HEK293 (cell line): ENCODE measurements at regions not wholly inside any gene's neighbourhood (a gene's known extent, or its start where the extent isn't known, plus 50 kb on each side); places are given as distances from the start of the nearest gene placed in this dataset.

ENCODE experiments used
- CTCF ChIA-PET: fragments of 350-600 bp; formaldehyde crosslinking; extraction: SDS; loops from one replicate; lab custom pipeline; 2021; ENCODE audit warnings: antibody characterized with exemption; lab: Yijun Ruan, JAX
- POLR2A ChIA-PET: fragments of 300-600 bp; formaldehyde crosslinking; extraction: SDS; loops from one replicate; lab custom pipeline; 2020; ENCODE audit warnings: antibody characterized with exemption, inconsistent platforms; lab: Yijun Ruan, JAX
- H3K27ac ChIP-seq: fragments of 200-500 bp; sonication (Bioruptor generic); 2 replicates; pipeline ENCODE4 v1.5.1; 2014; ENCODE audit warnings: low read depth, low read length, control low read depth, inconsistent platforms; ENCODE audit errors: extremely low read depth
- H3K36me3 ChIP-seq, 2 experiments: fragments of 200-500 bp in 1 of 2; sonication (Bioruptor generic) in 1 of 2; 1 replicate in 1 of 2; 2 replicates in 1 of 2; pipeline ENCODE4 v1.5.1; 2014 to 2017; ENCODE audit warnings: inconsistent platforms in 2 of 2, low read length in 2 of 2; ENCODE audit not compliant: control insufficient read depth in 2 of 2, insufficient read depth in 1 of 2
- H3K4me1 ChIP-seq: fragments of 200-500 bp; sonication (Bioruptor generic); 2 replicates; pipeline ENCODE4 v1.5.1; 2014; ENCODE audit warnings: mild to moderate bottlenecking, low read length, inconsistent platforms; ENCODE audit not compliant: control insufficient read depth, insufficient read depth
- H3K4me3 ChIP-seq: 2 replicates; pipeline ENCODE4 v1.5.1; 2011; ENCODE audit warnings: low read depth, mild to moderate bottlenecking, control low read depth, low read length, moderate library complexity
- H3K9me3 ChIP-seq: fragments of 200-500 bp; sonication (Bioruptor generic); 2 replicates; pipeline ENCODE4 v1.5.1; 2014; ENCODE audit warnings: low read depth, low read length, inconsistent platforms; ENCODE audit not compliant: control insufficient read depth, insufficient read depth
- EGR2 ChIP-seq: fragments of 450-650 bp; formaldehyde crosslinking; IDR thresholded peaks from 2 replicates; pipeline ENCODE4 v1.5.1; 2016; ENCODE audit warnings: low read depth, missing biosample characterization, missing genetic modification characterization
- SP3 ChIP-seq: fragments of 450-650 bp; formaldehyde crosslinking; IDR thresholded peaks from 2 replicates; pipeline ENCODE4 v1.5.1; 2016; ENCODE audit warnings: missing biosample characterization, missing genetic modification characterization
- TCF7L2 ChIP-seq: IDR thresholded peaks from 2 replicates; pipeline ENCODE4 v1.6.1; 2011; ENCODE audit warnings: low read depth, mild to moderate bottlenecking, inconsistent platforms, low read length, moderate library complexity, borderline replicate concordance
- ZFP3 ChIP-seq: fragments of 450-650 bp; formaldehyde crosslinking; IDR thresholded peaks from 2 replicates; pipeline ENCODE4 v1.5.1; 2016; ENCODE audit warnings: low read depth, missing biosample characterization, missing genetic modification characterization
- ZIC2 ChIP-seq: fragments of 450-650 bp; formaldehyde crosslinking; IDR thresholded peaks from 2 replicates; pipeline ENCODE4 v1.5.1; 2016; ENCODE audit warnings: missing biosample characterization, missing genetic modification characterization
- ZNF10 ChIP-seq: fragments of 450-650 bp; formaldehyde crosslinking; IDR thresholded peaks from 2 replicates; pipeline ENCODE4 v1.5.1; 2017; ENCODE audit warnings: missing biosample characterization, missing genetic modification characterization
- ZNF157 ChIP-seq: fragments of 450-650 bp; formaldehyde crosslinking; IDR thresholded peaks from 2 replicates; pipeline ENCODE4 v1.5.1; 2016; ENCODE audit warnings: missing biosample characterization, missing genetic modification characterization
- ZNF175 ChIP-seq: fragments of 450-650 bp; formaldehyde crosslinking; IDR thresholded peaks from 2 replicates; pipeline ENCODE4 v1.5.1; 2016; ENCODE audit warnings: missing biosample characterization, missing genetic modification characterization
- ZNF19 ChIP-seq: fragments of 450-650 bp; formaldehyde crosslinking; IDR thresholded peaks from 2 replicates; pipeline ENCODE4; 2016; ENCODE audit warnings: missing biosample characterization, missing genetic modification characterization, low read depth
- ZNF292 ChIP-seq: fragments of 450-650 bp; formaldehyde crosslinking; IDR thresholded peaks from 2 replicates; pipeline ENCODE4 v1.5.1; 2016; ENCODE audit warnings: low read depth, missing biosample characterization, missing genetic modification characterization, borderline replicate concordance
- ZNF302 ChIP-seq: fragments of 450-650 bp; formaldehyde crosslinking; IDR thresholded peaks from 2 replicates; pipeline ENCODE4 v1.5.1; 2016; ENCODE audit warnings: missing biosample characterization, missing genetic modification characterization, low read depth
- ZNF404 ChIP-seq: fragments of 450-650 bp; formaldehyde crosslinking; IDR thresholded peaks from 2 replicates; pipeline ENCODE4 v1.5.1; 2017; ENCODE audit warnings: missing biosample characterization, missing genetic modification characterization
- ZNF501 ChIP-seq: fragments of 450-650 bp; formaldehyde crosslinking; IDR thresholded peaks from 2 replicates; pipeline ENCODE4 v1.5.1; 2016; ENCODE audit warnings: missing biosample characterization, missing genetic modification characterization
- ZNF514 ChIP-seq: fragments of 450-650 bp; formaldehyde crosslinking; IDR thresholded peaks from 2 replicates; pipeline ENCODE4 v1.5.1; 2016; ENCODE audit warnings: missing biosample characterization, missing genetic modification characterization
- ZNF544 ChIP-seq: fragments of 450-650 bp; formaldehyde crosslinking; IDR thresholded peaks from 2 replicates; pipeline ENCODE4 v1.5.0; 2017; ENCODE audit warnings: missing biosample characterization, missing genetic modification characterization
- ZNF768 ChIP-seq: fragments of 450-650 bp; formaldehyde crosslinking; IDR thresholded peaks from 2 replicates; pipeline ENCODE4 v1.5.1; 2018; ENCODE audit warnings: missing biosample characterization, mild to moderate bottlenecking, missing genetic modification characterization
- ZNF777 ChIP-seq: fragments of 450-650 bp; formaldehyde crosslinking; IDR thresholded peaks from 2 replicates; pipeline ENCODE4 v1.5.1; 2017; ENCODE audit warnings: missing biosample characterization, missing genetic modification characterization, borderline replicate concordance
- TF ChIP-seq, protein P1 (sequence below): fragments of 450-650 bp; formaldehyde crosslinking; IDR thresholded peaks from 2 replicates; pipeline ENCODE4 v1.5.1; 2017; ENCODE audit warnings: missing biosample characterization, missing genetic modification characterization
- TF ChIP-seq, protein P2 (sequence below): fragments of 450-650 bp; formaldehyde crosslinking; IDR thresholded peaks from 2 replicates; pipeline ENCODE4; 2016; ENCODE audit warnings: missing biosample characterization, missing genetic modification characterization
- TF ChIP-seq, protein P3 (sequence below): fragments of 450-650 bp; formaldehyde crosslinking; optimal IDR thresholded peaks from 2 replicates; pipeline ENCODE3; 2016; ENCODE audit warnings: missing biosample characterization, mild to moderate bottlenecking, missing genetic modification characterization

DNA sequence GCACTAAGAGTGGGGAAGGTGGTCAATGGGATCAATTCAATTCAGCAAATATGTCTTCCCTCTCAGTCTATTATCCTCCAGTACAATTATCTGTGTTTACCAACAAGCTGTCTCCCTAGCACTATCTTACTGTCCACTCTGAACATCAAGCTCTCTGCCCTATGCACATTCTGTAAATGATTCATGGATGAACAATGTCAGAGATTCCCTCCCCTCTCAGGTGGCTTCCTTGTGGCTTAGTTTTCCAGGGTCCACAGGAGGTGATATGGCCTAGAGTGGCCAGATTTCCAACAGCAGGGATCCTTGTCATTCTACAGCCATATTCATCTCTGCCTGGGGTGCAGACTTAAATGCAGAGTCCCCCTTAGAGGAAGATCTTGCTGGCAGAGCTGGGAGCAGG is 225.1 kb downstream of the UACA start:
- Histone ChIP-seq H3K4me3 (no peak overlapping the region), H3K4me1 (no peaks in the 10 kb centered on the region), H3K9me3 (no peaks in the 10 kb centered on the region), H3K27ac (no peak overlapping the region), H3K36me3 (no peaks in the 10 kb centered on the region)
- ChIA-PET POLR2A (interaction anchor here (0.8 to 1.2 kb wide), 2 partner anchors 12 to 47 kb away, joined by 3 to 5 read pairs; no protein-coding TSS in a partner anchor), CTCF (interaction anchor here (0.6 to 2.6 kb wide), 4 partner anchors 47 to 805 kb away, joined by 3 to 10 read pairs (median 4); no protein-coding TSS in a partner anchor)
- TF ChIP-seq ZNF768 (tag by site-specific recombination) (no peak), ZNF19 (no peak), ZIC2 (peak; percentile 75; the same call in 1 of the 2 replicates), TCF7L2 (no peak)

DNA sequence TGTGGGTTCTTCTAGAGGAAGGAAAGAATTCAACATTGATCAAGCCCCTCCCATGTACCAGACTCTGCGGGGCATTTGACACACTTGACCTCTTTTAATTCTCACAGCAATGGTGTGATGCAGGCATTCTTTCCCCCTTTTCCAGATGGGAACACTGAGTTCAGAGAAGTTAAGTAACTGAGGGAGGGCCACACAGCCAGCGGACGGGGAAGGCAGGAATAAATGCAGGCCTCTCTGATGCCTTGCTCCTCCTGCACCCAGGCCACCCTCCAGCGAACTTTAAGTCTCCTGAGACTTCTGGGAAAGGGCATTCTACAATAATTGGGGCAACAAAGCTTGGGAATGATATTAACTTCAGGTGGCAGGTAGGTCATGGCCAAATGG is 227.4 kb downstream of the UACA start:
- CTCF ChIA-PET, result interaction anchor here (0.6 to 2.6 kb wide), 6 partner anchors 13 to 62 kb away, joined by 3 to 10 read pairs (median 4); no protein-coding TSS in a partner anchor
- Histone ChIP-seq H3K4me3 (no peak overlapping the region), H3K27ac (no peak overlapping the region)
- TF ChIP-seq ZNF501 (tag by site-specific recombination), result no peak
- peak; percentile 93; the same call in 1 of the 2 replicates for TF ChIP-seq ZNF768 (tag by site-specific recombination)
- TF ChIP-seq, all 188 proteins: peak for 1
- POLR2A ChIA-PET, result interaction anchor here (2.1 kb wide), 1 partner anchor 10 kb away, joined by 8 read pairs; no protein-coding TSS in a partner anchor
- H3K36me3 ChIP-seq, result no peaks in the 10 kb centered on the region
- no peaks in the 10 kb centered on the region for H3K9me3 ChIP-seq
- H3K4me1 ChIP-seq, result no peaks in the 10 kb centered on the region

DNA sequence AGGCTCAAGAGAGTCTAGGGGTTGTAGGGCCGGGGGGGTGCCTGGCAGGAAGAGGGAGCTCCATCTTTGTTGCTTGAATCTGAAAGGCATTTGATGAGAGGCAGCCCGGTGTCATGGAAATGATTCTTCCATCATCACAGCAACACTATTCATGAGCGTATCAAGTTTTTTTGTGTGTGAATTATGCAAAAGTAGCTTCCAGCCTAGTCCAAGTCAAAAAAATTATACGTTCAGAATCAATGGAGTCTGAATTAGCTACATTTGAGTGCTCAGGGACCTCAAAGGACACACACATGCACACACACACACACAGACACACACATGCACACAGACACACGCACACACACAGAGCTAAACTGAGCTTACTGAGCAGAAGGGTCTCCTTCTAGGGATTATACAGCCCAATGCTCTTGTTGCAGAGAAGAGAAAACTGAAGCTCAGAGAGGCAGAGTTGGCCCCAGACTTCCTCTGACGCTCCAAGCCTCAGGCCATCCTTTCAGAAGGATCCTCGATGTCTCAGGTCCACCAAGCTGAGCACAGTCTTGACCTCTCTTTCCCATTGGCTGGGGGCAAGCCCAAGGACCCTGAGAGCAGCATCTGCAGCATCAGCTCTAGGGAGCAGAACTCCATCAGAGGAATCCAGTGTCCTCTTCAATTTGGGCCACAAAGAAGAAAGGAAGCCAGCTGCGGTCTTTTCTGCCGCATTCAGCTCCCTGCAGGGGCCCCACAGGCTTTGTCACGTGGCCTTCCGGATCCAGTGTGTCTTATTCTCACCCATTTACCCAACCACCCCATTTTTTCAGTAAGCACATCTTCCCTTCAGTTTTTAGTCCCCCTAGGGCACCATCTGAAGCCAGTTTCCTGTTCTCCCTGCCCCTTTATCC is 228.0 kb downstream of the UACA start:
- ChIA-PET CTCF (interaction anchor here (0.6 to 1.8 kb wide), 10 partner anchors 7 to 1057 kb away, joined by 3 to 7 read pairs (median 3); no protein-coding TSS in a partner anchor), POLR2A (interaction anchor here (2.1 kb wide), 1 partner anchor 9 kb away, joined by 8 read pairs; no protein-coding TSS in a partner anchor)
- no peak for TF ChIP-seq ZNF302 (tag by site-specific recombination)
- TF ChIP-seq, protein P1, sequence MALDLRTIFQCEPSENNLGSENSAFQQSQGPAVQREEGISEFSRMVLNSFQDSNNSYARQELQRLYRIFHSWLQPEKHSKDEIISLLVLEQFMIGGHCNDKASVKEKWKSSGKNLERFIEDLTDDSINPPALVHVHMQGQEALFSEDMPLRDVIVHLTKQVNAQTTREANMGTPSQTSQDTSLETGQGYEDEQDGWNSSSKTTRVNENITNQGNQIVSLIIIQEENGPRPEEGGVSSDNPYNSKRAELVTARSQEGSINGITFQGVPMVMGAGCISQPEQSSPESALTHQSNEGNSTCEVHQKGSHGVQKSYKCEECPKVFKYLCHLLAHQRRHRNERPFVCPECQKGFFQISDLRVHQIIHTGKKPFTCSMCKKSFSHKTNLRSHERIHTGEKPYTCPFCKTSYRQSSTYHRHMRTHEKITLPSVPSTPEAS (tag by site-specific recombination), result peak; percentile 88
- TF ChIP-seq ZNF292, result no peak
- no peak for TF ChIP-seq ZNF544 (tag by site-specific recombination)
- Histone ChIP-seq H3K36me3 (no peaks in the 10 kb centered on the region), H3K4me1 (no peaks in the 10 kb centered on the region), H3K9me3 (no peaks in the 10 kb centered on the region), H3K4me3 (no peak overlapping the region), H3K27ac (no peak overlapping the region)

DNA sequence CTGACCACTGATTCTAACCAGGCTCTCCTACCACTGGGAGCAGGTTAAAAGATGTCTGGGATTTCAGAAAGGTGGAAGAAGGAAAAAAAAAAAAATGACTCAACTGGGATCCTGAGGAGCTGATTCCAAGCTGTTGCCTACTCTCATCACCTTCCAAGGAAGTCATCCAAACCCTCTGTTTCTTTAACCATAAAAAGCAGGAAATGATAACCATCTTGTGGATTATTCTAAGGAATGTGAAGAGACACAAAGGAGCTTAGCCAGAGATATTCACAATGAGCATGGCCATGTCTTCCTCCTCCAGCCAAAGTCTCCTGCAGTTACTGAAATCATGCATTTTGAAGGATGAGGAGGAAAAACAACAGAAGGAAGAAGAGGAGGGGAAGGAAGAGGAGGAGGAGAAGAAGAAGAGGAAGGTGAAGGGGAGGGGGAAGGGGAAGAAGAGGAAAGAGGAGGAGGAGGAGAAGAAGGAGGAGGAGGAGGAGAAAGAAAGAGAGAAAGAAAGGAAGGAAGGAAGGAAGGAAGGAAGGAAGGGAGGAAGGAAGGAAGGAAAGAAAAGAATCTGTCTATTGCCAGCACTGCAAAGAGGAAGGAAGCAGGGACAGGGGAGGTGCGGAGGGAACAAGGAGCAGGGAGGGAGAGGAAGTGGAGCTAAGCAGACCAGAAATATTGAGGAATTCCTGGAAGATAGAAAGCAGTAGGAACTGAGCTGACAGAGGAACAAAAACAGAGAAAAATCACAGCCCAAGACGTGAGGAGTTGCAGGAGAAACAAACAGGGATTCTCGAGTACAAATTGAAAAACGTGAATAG is 229.2 kb downstream of the UACA start:
- POLR2A ChIA-PET, result interaction anchor here (1.4 to 2.1 kb wide), 2 partner anchors 8 to 26 kb away, joined by 3 to 8 read pairs; no protein-coding TSS in a partner anchor
- Histone ChIP-seq H3K9me3 (no peaks in the 10 kb centered on the region), H3K36me3 (no peaks in the 10 kb centered on the region), H3K4me1 (no peaks in the 10 kb centered on the region), H3K4me3 (no peak overlapping the region), H3K27ac (no peak overlapping the region)
- CTCF ChIA-PET, result interaction anchor here (0.8 to 1.8 kb wide), 6 partner anchors 8 to 1056 kb away, joined by 3 to 7 read pairs (median 3); no protein-coding TSS in a partner anchor
- TF ChIP-seq, protein P2, sequence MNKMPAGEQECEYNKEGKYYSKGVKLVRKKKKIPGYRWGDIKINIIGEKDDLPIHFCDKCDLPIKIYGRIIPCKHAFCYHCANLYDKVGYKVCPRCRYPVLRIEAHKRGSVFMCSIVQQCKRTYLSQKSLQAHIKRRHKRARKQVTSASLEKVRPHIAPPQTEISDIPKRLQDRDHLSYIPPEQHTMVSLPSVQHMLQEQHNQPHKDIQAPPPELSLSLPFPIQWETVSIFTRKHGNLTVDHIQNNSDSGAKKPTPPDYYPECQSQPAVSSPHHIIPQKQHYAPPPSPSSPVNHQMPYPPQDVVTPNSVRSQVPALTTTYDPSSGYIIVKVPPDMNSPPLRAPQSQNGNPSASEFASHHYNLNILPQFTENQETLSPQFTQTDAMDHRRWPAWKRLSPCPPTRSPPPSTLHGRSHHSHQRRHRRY, result no peak
- TF ChIP-seq ZNF10 (tag by site-specific recombination), result no peak
- no peak for TF ChIP-seq ZNF404
- peak; percentile 43 for TF ChIP-seq ZNF157 (tag by site-specific recombination)
- peak; percentile 40; the same call in 1 of the 2 replicates for TF ChIP-seq EGR2 (tag by site-specific recombination)
- TF ChIP-seq ZNF777 (tag by site-specific recombination), result no peak
- TF ChIP-seq ZNF175, result no peak
- no peak for TF ChIP-seq ZNF514 (tag by site-specific recombination)
- TF ChIP-seq, protein P3, sequence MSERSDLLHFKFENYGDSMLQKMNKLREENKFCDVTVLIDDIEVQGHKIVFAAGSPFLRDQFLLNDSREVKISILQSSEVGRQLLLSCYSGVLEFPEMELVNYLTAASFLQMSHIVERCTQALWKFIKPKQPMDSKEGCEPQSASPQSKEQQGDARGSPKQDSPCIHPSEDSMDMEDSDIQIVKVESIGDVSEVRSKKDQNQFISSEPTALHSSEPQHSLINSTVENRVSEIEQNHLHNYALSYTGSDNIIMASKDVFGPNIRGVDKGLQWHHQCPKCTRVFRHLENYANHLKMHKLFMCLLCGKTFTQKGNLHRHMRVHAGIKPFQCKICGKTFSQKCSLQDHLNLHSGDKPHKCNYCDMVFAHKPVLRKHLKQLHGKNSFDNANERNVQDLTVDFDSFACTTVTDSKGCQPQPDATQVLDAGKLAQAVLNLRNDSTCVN, result no peak
- TF ChIP-seq SP3 (tag by site-specific recombination), result no peak
- no peak for TF ChIP-seq ZFP3
